22Rv1 (cell line): ENCODE measurements at regions not wholly inside any gene's neighbourhood (a gene's known extent, or its start where the extent isn't known, plus 50 kb on each side); places are given as distances from the start of the nearest gene placed in this dataset.

Source experiments
- H3K27ac ChIP-seq: fragments of 450-650 bp; 2 replicates; pipeline ENCODE4 v1.5.1; 2017
- CTCF ChIP-seq: fragments of 450-650 bp; IDR thresholded peaks from 2 replicates; pipeline ENCODE4 v1.5.1; 2017; ENCODE audit warnings: mild to moderate bottlenecking
- ZFX ChIP-seq: fragments of 450-650 bp; IDR thresholded peaks from 2 replicates; pipeline ENCODE4 v1.6.1; 2017; ENCODE audit warnings: antibody characterized with exemption, borderline replicate concordance

GRCh38 chr13:38590230-38590629 lies 96.6 kb upstream of the FREM2 start:
- no peak overlapping the region for H3K27ac ChIP-seq
- TF ChIP-seq CTCF, result no peak

GRCh38 chr13:38590796-38591507 lies 95.9 kb upstream of the FREM2 start:
- TF ChIP-seq CTCF, result no peak
- TF ChIP-seq ZFX, result no peak
- H3K27ac ChIP-seq, result no peak overlapping the region

- no peak for TF ChIP-seq CTCF
- TF ChIP-seq ZFX, result no peak
- H3K27ac ChIP-seq, result no peak overlapping the region
Observed at GRCh38 chr13:38602266-38602665, 84.6 kb upstream of the FREM2 start.

GRCh38 chr13:38606699-38607535 lies 80.0 kb upstream of the FREM2 start:
- H3K27ac ChIP-seq, result no peak overlapping the region
- TF ChIP-seq ZFX, result no peak
- TF ChIP-seq CTCF, result no peak

- TF ChIP-seq ZFX (no peak), CTCF (no peak)
Observed at GRCh38 chr13:38617936-38618335, 68.9 kb upstream of the FREM2 start.

GRCh38 chr13:38618336-38618735 lies 68.5 kb upstream of the FREM2 start:
- H3K27ac ChIP-seq, result no peak overlapping the region
- TF ChIP-seq ZFX (no peak), CTCF (no peak)

More at GRCh38 chr13:38617936-38618335, 68.9 kb upstream of the FREM2 start:
- no peak overlapping the region for H3K27ac ChIP-seq

GRCh38 chr13:38618881-38619280 lies 68.0 kb upstream of the FREM2 start:
- no peak overlapping the region for H3K27ac ChIP-seq
- TF ChIP-seq ZFX, result no peak
